ENCODE measurements at regions not wholly inside any gene's neighbourhood (a gene's known extent, or its start where the extent isn't known, plus 50 kb on each side); places are given as distances from the start of the nearest gene placed in this dataset.

GRCh38 chrX:20789103-20789502 lies 522.4 kb upstream of the RPS6KA3 start:
- DNase-seq (ENCODE audit: low read depth): no peak
- TF ChIP-seq MAX (IDR thresholded peaks at IDR 0.05; ENCODE audit: low read depth, low read length): no peak
- TF ChIP-seq MYC (IDR thresholded peaks at IDR 0.05; ENCODE audit: low read depth, low read length): no peak
- H3K4me3 ChIP-seq (ENCODE audit: low read depth, low read length): no peak overlapping the region

- H3K4me3 ChIP-seq (ENCODE audit: low read depth, low read length): no peak overlapping the region
- no peak for DNase-seq (ENCODE audit: low read depth)
- TF ChIP-seq, protein P1, sequence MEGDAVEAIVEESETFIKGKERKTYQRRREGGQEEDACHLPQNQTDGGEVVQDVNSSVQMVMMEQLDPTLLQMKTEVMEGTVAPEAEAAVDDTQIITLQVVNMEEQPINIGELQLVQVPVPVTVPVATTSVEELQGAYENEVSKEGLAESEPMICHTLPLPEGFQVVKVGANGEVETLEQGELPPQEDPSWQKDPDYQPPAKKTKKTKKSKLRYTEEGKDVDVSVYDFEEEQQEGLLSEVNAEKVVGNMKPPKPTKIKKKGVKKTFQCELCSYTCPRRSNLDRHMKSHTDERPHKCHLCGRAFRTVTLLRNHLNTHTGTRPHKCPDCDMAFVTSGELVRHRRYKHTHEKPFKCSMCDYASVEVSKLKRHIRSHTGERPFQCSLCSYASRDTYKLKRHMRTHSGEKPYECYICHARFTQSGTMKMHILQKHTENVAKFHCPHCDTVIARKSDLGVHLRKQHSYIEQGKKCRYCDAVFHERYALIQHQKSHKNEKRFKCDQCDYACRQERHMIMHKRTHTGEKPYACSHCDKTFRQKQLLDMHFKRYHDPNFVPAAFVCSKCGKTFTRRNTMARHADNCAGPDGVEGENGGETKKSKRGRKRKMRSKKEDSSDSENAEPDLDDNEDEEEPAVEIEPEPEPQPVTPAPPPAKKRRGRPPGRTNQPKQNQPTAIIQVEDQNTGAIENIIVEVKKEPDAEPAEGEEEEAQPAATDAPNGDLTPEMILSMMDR (IDR thresholded peaks at IDR 0.05; ENCODE audit: low read depth, low read length): no peak
- TF ChIP-seq POLR2A (IDR thresholded peaks at IDR 0.05; ENCODE audit: extremely low read depth, insufficient read length) (no peak), MAX (IDR thresholded peaks at IDR 0.05; ENCODE audit: low read depth, low read length) (no peak), MYC (IDR thresholded peaks at IDR 0.05; ENCODE audit: low read depth, low read length) (no peak)
These were observed 500.6 kb upstream of the RPS6KA3 start for GRCh38 chrX:20767346-20767745.

- DNase-seq (ENCODE audit: low read depth): no peak
- H3K4me3 ChIP-seq (ENCODE audit: low read depth, low read length): no peak overlapping the region
- TF ChIP-seq, protein P1 (IDR thresholded peaks at IDR 0.05; ENCODE audit: low read depth, low read length): no peak
- TF ChIP-seq POLR2A (IDR thresholded peaks at IDR 0.05; ENCODE audit: extremely low read depth, insufficient read length): no peak
These were observed 489.9 kb upstream of the RPS6KA3 start for GRCh38 chrX:20756585-20756984.

DNA sequence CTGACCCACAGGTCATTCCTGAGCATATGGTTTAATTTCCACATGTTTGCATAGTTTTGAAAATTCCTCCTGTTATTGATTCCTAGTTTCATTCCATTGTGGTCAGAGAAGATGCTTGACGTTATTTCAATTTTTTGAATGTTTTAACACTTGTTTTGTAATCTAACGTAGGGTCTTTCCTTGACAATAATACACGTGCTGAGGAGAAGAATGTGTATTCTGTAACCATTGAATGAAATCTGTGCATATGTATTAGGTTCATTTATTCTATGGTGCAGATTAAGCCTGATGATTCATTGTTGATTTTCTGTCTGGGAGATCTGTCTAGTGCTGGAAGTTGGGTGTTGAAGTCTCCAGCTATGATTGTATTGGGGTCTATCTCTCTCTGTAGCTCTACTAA lies 486.4 kb upstream of the RPS6KA3 start:
- no peak for TF ChIP-seq MAX (IDR thresholded peaks at IDR 0.05; ENCODE audit: low read depth, low read length)
- TF ChIP-seq MYC (IDR thresholded peaks at IDR 0.05; ENCODE audit: low read depth, low read length): no peak
- TF ChIP-seq, protein P1 (IDR thresholded peaks at IDR 0.05; ENCODE audit: low read depth, low read length): no peak
- TF ChIP-seq POLR2A (IDR thresholded peaks at IDR 0.05; ENCODE audit: extremely low read depth, insufficient read length): no peak
- no peak for DNase-seq (ENCODE audit: low read depth)
- no peak overlapping the region for H3K4me3 ChIP-seq (ENCODE audit: low read depth, low read length)

GRCh38 chrX:20746690-20747089 lies 480.0 kb upstream of the RPS6KA3 start:
- DNase-seq (ENCODE audit: low read depth): no peak
- TF ChIP-seq POLR2A (IDR thresholded peaks at IDR 0.05; ENCODE audit: extremely low read depth, insufficient read length) (no peak), MYC (IDR thresholded peaks at IDR 0.05; ENCODE audit: low read depth, low read length) (no peak), MAX (IDR thresholded peaks at IDR 0.05; ENCODE audit: low read depth, low read length) (no peak)
- TF ChIP-seq, protein P1 (IDR thresholded peaks at IDR 0.05; ENCODE audit: low read depth, low read length): no peak
- no peak overlapping the region for H3K4me3 ChIP-seq (ENCODE audit: low read depth, low read length)

GRCh38 chrX:20743046-20743445 lies 476.3 kb upstream of the RPS6KA3 start:
- H3K4me3 ChIP-seq (ENCODE audit: low read depth, low read length): no peak overlapping the region
- DNase-seq (ENCODE audit: low read depth): no peak
- TF ChIP-seq MYC (IDR thresholded peaks at IDR 0.05; ENCODE audit: low read depth, low read length) (no peak), POLR2A (IDR thresholded peaks at IDR 0.05; ENCODE audit: extremely low read depth, insufficient read length) (no peak), MAX (IDR thresholded peaks at IDR 0.05; ENCODE audit: low read depth, low read length) (no peak)
- TF ChIP-seq, protein P1 (IDR thresholded peaks at IDR 0.05; ENCODE audit: low read depth, low read length): no peak

Data from NB4 (cell line).